CMK (cell line): ENCODE measurements at regions not wholly inside any gene's neighbourhood (a gene's known extent, or its start where the extent isn't known, plus 50 kb on each side); places are given as distances from the start of the nearest gene placed in this dataset.
"Not testable (repeated sequence)": the region's sequence is repeated elsewhere in the genome, so short reads cannot be mapped to it uniquely, and the experiment has no call there.

Experiments
- DNase-seq: peaks from one replicate; pipeline ENCODE4 v3.0.0-alpha.2; 2010; ENCODE audit warnings: low read depth

GRCh38 chr7:19376538-19376937 lies 231.3 kb upstream of the FERD3L start:
- DNase-seq = peak; percentile 39

GRCh38 chr7:19375976-19376375 lies 230.8 kb upstream of the FERD3L start:
- no peak for DNase-seq

- no peak for DNase-seq
Observed at GRCh38 chr7:19373334-19373733, 228.1 kb upstream of the FERD3L start.

GRCh38 chr7:19369806-19370205 lies 224.6 kb upstream of the FERD3L start:
- DNase-seq = no peak

- DNase-seq = no peak
Observed at GRCh38 chr7:19369182-19369581, 224.0 kb upstream of the FERD3L start.

GRCh38 chr7:19368491-19368925 lies 223.3 kb upstream of the FERD3L start:
- no peak for DNase-seq

GRCh38 chr7:19364950-19365349 lies 219.7 kb upstream of the FERD3L start:
- DNase-seq = no peak

- no peak for DNase-seq
Observed at GRCh38 chr7:19362099-19362498, 216.9 kb upstream of the FERD3L start.

- DNase-seq = no peak
Observed at GRCh38 chr7:19353180-19353579, 208.0 kb upstream of the FERD3L start.

GRCh38 chr7:19352305-19352695 lies 207.1 kb upstream of the FERD3L start:
- no peak for DNase-seq

GRCh38 chr7:19351341-19352304 lies 206.4 kb upstream of the FERD3L start:
- DNase-seq = no peak

GRCh38 chr7:19339512-19339911 lies 194.3 kb upstream of the FERD3L start:
- no peak for DNase-seq

- DNase-seq = not testable (repeated sequence)
Observed at GRCh38 chr7:19338512-19338911, 193.3 kb upstream of the FERD3L start.

- no peak for DNase-seq
Observed at GRCh38 chr7:19336836-19337383, 191.7 kb upstream of the FERD3L start.

GRCh38 chr7:19333706-19334105 lies 188.5 kb upstream of the FERD3L start:
- DNase-seq = no peak

- DNase-seq = no peak
Observed at GRCh38 chr7:19327018-19327417, 181.8 kb upstream of the FERD3L start.

- DNase-seq = no peak
Observed at GRCh38 chr7:19322002-19322401, 176.8 kb upstream of the FERD3L start.

GRCh38 chr7:19318287-19318686 lies 173.1 kb upstream of the FERD3L start:
- no peak for DNase-seq

GRCh38 chr7:19317461-19317860 lies 172.2 kb upstream of the FERD3L start:
- DNase-seq = no peak

- DNase-seq = no peak
Observed at GRCh38 chr7:19312416-19312815, 167.2 kb upstream of the FERD3L start.

GRCh38 chr7:19307554-19307953 lies 162.3 kb upstream of the FERD3L start:
- DNase-seq = no peak

- DNase-seq = no peak
Observed at GRCh38 chr7:19305698-19306097, 160.5 kb upstream of the FERD3L start.

- no peak for DNase-seq
Observed at GRCh38 chr7:19304086-19304485, 158.9 kb upstream of the FERD3L start.

- no peak for DNase-seq
Observed at GRCh38 chr7:19302731-19303130, 157.5 kb upstream of the FERD3L start.
